Left kidney (tissue), 1 donor: ENCODE measurements at regions not wholly inside any gene's neighbourhood (a gene's known extent, or its start where the extent isn't known, plus 50 kb on each side); places are given as distances from the start of the nearest gene placed in this dataset.

Experiments used
- DNase-seq: peaks from one replicate; pipeline ENCODE4 v3.0.0-alpha.2; 2013

DNA sequence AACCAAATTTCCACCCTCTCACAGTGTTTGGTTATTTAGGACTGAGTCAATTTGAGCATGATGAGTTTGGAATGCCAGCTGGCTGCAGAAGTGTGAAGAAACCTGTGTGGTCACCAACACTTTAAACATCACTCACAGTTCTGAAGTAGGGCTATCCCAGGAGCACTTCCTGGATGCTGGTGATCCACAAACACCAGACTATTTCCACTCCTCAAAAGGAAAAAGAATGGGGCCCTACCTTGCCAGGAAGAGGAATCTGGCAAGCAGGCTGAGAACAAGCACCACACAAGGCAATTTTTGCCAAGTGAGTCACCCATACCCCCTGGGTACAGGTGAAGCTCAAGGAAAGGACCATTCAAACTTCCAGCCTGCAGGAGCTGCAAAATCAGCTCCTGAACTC, 294.2 kb upstream of the PTGER4 start:
- no peak for DNase-seq

DNA sequence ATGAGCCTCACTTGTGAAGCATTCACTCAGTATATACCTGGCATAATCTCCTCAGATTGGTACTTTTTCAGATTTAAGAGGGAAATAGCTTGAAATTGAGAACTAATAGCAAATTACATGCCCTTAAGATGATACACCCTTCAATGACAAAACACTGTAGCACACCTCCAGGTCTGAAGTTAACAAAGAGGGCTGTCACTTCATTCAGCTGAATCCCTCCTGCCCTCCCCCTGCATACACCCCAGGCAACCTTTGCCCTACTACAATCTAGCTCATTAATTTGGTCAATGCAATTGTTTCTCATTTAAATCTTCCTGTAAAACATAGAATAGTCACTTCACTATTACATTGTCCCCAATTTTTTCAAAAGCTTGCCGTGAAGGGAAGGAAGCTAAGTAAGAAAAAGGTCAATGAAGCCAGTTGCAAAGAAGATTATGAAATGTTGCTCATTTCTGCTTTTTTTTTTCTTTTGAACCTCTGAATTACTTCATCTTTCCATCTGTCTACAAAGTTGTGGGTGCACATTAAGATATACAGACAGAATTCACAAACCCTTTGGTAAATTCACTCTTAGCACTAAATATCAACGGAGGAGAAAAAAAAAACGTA, 294.8 kb upstream of the PTGER4 start:
- DNase-seq = no peak

DNA sequence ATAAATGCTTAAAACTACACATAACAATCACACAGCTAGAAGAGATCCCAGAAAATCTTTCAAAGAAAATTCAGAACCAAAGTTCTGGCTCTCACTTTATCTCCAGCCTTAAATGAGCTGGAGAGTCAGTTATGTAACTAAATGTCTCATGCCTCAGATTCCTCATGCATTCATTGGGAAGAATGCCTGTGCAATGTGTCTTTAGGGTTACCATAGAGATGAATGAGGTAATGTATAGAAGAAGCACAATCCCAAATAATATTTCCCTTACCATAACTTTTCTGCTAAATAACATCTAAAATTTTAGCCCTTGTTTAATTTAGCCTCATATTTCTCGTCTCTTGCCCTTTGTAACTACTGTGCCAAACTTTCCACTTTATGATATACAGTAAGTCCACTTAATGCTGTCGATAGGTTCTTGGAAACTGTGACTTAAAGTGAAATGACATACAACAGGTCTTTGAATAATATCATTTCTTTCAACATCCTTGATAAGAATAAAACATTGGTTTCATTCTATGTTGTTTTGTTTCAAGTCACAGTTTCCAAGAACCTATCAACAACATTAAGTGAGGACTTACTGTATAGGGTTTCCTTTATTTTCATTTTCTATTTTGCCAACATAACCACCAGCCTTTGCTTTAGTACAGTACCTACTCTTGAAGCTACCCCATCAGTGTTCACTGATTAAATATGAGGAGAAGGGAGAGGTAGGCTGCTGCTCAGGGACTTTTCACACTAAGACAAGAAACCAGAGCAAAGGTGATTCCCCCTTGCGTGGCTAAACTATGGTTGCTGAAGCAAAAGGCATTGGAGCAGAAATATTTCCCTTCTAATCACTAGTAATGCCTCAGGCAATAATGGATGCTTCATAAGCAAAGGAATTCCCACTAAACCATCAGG, 295.7 kb upstream of the PTGER4 start:
- no peak for DNase-seq

DNA sequence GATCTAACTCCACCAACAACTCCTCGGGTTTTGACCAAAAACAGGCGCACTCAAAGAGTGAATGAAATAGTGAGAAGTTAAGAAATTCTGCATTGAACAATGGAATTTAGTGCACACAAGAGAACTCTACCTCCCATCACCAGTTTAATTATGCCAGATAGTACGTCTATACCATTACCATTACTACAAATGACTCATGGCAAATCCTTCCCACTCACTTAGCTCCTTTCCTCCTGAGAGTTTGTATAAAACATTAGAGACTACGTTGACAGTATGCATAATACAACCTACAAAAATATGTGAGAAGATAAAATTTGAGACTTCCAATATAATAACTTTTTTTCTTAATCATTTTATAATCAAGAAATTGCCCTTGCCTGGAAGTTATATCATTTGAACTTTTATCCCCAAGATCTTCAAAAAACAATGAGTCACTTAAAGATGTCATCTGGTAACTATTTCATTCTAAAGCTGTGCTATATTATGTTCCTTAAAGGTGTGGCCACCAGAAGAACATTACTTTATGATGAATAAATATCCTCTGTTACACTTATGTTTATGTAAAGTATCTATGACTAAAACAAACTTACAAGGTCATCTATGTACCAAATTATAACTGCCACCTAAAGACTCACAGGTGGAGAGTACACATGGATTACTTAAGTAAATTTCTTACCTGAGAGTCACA, 297.9 kb upstream of the PTGER4 start:
- no peak for DNase-seq

DNA sequence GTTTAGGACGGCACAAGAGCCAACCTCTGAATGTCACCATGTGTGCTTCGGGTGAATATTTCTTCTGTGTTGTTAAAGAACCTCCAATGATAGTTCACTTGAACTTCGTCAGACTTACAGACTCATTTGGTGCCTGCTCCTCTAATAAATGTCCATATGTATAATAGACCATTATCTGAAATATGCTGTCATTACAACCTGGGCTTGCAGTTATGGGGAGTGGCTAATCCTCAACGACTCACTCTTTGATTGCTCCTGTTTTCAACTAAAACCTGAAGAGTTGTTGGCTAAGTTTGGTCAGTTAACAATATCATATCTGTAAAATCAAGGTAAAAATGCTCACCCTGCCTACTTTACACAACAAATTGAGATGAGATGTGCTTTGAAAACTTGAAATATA, 298.7 kb upstream of the PTGER4 start:
- DNase-seq = no peak

DNA sequence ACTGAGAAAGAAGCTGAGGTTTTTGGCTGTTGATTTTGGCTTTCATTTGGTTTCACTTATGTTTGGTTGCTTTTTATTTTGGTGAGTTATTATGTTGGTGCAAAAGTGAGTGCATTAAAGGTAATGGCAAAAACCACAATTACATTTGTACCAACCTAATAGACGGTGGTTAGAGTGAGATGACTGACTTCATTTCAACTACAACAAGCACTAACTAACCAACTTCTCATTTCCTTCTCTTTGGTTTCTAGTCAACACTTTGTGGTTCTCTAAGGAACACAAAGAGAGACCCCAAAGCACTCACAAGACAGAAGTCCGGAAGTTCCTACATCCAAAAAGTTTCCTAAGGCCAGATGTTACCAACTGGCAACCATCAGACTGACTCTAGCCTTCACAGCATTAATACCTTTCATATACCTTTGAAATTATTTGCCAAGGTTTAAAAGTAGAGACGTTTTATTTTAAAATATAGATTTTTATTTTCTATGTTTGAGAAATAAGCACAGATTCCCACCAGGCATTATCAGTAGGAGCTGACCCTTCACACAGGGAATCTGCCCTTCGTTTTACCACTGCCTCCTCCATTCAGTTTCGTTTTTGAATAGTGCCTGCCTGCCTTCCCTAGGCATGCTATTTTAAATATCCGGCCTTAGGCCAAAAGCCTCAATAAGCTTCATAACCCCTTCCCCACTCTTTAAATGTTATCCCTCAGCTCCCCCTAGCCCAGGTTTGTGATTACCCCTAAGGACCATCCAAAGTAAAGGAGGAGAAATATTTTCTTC, 301.1 kb upstream of the PTGER4 start:
- DNase-seq = no peak

DNA sequence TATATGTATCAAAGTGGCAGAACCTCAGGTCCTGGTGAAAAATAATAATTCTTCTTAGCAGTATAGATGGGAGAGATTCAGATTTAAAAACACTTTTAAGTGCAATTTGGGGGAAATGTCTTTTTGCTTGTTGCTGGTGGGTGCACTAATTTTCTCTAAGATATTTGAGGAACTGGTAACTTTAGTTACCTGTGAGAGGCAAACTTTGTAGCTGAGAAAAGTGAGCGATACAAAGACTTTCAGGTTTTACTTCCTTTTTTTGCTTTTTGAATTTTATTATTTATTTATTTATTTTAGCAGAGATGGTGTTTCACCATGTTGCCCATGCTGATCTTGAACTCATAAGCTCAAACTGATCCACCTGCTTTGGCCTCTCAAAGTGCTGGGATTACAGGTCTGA, 303.1 kb upstream of the PTGER4 start:
- DNase-seq = no peak

DNA sequence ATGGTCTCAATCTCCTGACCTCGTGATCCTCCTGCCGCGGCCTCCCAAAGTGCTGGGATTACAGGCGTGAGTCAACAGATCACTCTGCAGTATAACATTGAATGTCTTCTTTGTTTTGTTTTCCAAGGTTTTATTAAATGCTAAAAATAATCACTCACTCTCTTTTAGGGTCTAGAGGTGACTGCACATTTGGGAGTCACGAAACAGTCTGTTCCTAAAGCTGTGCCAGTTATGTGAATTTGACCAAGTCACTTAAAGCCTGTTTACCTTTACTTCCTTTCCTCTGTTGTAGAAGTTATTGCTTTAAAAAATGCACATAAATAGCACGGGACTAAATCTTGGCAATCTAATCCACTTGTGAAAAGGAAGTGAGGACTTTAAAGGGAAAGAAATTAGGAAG, 304.9 kb upstream of the PTGER4 start:
- DNase-seq = no peak

DNA sequence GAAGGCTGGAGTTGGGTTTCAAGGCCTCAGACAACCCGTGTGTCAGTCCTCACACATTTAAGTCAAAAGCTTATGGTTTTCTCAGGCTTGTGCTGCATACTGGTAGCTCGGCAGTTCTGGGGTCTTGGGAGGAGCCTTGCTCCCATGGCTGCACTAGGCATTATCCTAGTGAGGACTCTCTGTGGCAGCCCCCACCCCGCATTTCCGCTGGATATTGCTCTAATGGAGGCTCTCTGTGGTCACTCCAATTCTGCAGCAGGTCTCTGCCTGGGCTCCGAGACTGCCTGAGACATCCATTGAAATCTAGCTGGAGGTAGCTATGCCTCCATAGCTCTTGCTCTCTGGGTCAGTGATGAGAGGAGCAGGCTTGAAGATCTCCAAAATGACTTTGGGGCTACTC, 311.5 kb upstream of the PTGER4 start:
- no peak for DNase-seq

DNA sequence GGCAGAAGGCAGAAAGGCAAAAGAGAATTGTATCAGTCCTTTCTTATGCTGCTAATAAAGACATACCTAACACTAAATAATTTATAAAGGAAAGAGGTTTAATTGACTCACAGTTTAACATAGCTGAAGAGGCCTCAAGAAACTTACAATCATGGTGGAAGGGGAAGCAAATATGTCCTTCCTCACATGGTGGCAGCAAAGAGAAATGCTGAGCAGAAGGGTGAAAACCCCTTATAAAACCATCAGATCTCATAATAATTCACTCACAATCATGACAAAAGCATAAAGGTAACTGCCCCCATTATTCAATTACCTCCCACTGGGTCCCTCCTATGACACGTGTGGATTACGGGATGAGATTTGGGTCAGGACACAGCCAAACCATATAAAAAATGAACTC, 312.5 kb upstream of the PTGER4 start:
- no peak for DNase-seq

DNA sequence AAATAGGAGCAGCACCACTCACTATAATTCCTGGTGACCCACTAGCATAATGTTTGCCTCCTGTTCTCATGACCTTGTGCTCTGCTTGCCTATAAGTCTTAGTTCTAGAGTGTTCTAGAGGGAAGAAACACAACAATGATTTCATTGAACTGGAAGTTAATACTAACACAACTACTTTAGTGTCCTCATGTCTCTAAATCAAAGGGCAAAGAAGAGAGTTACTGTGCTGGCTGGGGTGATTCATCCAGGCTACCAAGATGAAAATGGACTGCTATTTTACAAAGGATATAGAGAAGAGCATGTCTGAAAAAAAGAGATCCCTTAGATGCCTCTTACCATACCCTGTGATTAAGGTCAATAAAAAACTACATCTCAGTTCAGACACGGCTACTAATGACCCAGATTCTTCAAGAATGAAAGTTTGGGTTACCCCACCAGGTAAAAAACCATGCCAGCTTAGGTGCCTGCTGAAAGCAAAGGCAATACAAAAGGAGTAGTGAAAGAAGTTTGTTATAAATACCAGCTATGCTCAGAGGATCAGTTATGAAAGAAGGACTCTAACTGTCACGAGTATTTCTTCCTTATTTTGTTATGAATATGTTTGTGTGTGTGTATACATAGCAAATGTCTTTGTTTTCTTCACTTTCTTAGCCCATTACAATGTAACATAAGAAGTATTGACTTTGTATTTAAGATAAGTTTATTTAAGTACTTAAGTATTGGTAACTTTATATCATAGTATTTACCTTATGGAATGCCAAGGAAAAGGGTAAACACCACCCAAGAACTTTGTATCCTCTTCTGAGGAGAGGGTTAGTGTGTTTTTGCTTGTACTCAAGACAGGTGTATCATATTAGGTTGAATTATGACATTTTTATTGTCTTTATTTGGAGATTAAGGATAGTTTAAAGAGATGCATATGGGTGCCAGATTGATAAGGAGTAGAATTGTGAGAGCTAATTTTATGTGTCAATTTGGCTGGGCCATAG, 314.1 kb upstream of the PTGER4 start:
- DNase-seq = no peak

DNA sequence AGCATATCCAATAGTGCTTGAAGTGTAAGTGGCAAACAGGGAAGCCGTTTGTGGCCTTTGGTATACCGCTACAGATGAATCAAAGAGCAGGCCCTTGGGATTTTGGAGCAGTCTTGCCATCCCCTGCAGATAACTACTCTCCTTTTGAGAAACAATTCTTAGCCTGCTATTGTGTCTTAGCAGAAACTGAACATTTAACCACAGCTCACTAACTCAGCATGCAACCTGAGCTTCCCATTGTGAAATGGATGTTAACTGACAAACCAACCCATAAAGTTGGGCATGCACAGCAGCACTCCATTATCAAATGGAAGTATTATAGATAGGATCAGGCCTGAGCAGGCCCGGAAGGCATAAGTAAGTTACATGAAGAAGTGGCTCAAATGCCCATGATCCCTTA, 315.3 kb upstream of the PTGER4 start:
- DNase-seq = no peak

DNA sequence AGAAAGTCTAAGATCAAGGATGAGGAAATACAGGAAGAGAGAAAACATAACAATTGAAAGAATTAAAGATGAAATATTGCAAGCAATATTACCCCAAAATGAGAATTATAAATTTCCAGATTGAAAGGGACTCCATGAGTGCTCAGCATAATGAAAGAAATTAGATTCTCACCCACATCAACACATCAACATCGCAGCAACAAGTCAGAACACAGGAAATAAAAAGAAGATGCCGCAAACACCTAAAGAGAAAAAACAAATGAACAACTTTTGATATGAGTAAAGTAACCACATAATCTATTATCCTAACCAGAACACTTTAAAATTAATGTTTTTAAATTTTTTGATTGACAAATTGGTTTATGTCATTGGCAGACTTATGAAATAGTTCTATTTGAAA, 318.3 kb upstream of the PTGER4 start:
- DNase-seq = no peak

DNA sequence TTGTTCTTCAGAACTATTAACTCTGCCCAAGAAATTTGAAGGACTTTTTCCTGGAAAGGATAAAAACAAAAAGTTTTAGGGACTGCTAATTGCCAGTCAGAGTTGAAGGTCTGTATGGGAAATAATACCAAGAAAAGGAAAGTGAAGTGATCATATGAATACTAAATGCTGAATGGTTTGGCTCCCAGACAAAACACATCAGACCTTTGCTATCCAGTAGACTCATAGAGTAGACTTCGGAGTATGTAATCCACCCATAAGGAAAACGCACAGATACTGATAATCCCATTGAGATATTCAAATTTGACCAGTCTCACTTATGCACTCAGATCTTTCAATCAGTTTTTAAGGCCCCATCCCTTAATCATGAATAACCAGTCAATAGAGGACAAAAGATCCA, 319.0 kb upstream of the PTGER4 start:
- DNase-seq = no peak

DNA sequence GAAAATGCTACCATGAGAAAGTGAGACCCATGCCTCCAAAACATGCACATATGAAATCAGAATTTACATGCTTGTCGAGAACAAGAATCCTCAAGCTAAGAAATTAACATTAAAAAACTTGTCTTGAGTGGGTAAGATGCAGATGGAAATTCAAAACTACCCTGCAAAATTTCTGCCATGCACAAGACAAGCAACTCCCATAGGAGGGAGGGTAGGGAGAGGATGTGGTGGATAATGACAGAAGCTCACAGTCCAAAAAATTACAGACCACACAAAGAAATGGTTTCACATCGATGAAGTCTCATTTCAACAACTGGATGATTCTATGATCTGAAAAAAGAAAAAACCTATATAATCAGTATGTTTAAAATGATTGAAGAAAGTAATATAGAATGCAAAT, 319.9 kb upstream of the PTGER4 start:
- DNase-seq = no peak

DNA sequence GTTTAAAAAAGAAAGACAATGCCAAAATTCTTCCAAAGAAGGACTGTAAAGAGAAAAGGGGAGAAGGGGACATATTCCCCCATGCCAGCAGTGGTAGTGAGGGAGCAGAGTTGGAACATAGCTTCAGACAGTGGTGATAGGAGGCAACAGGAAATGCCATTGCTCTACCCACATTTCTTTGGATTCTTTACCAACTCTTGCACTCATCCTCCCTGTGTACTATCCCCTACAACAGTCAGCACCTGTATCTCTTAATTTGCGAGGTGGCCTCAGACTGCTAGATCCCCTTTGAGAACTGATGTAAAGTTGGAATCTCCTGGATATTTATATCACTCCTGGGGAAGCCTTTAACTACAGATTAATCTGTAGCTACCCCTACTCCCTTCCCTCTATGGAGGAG, 320.6 kb upstream of the PTGER4 start:
- no peak for DNase-seq

DNA sequence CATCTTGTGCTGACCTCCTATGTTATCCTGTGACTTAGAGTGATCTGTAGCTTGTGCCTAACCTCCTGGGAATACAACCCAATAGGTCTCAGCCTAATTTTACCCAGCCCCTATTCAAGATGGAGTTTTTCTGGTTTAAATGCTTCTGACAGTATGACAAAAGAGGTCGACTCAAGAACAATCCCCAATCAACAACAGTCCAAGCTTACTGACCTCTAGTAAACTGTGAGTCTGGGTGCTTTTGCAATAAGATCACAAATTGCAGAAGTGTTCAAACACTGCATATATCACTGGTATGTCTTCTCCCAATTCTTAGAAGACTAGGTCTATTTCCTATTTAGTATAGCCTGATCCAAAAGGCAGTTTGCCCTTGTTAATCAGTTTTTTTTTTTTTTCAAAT, 323.5 kb upstream of the PTGER4 start:
- no peak for DNase-seq

DNA sequence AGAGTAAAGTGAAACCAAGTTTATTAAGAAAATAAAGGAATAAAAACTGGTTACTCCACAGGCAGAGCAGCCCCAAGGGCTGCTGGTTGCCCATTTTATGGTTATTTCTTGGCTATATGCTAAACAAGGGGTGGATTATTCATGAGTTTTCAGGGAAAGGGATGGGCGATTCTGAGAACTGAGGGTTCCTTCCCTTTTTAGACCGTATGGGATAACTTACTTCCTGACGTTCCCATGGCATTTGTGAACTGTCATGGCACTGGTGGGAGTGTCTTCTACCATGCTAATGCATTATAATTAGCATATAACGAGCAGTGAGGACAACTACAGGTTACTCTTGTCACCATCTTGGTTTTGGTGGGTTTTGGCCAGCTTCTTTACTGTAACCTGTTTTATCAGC, 323.9 kb upstream of the PTGER4 start:
- no peak for DNase-seq

DNA sequence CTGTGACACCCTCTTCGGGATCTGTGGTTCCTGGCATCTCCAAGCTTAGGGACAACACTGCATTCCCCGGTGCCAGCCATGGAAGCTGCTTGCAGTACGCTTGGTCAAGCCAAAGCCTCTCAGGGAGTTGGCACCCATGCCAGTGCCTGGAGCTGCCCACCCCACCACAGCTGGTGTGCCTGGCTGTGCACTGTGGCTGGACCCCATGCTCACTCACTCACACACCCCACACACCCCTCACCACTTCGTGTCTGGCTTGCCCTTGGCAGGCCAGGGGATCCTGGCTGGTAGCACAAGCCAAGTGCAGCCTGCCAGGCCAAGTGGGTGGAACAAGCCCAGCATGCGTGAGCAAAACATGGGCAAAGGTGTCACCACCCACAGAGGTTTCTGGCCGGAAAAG, 324.5 kb upstream of the PTGER4 start:
- DNase-seq = no peak

DNA sequence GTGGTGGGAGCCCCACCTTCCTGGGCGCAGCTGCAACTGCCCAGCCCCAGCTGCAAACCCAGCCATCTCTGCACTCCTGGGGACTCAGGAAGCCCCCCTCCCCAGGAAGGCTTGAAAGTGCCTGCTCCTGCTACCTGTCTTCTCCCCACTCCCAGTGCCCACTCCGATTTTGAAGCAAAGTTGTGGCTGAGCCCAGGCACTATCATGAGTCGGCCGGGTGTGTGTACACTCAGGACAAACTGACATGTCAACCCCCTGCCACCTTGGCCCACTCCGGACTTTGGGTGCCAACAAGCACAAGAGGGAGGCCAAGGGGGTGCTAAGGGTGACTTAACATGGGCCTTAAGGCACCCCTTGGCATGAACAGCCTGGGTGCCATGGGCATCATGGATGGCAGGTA, 325.5 kb upstream of the PTGER4 start:
- no peak for DNase-seq

DNA sequence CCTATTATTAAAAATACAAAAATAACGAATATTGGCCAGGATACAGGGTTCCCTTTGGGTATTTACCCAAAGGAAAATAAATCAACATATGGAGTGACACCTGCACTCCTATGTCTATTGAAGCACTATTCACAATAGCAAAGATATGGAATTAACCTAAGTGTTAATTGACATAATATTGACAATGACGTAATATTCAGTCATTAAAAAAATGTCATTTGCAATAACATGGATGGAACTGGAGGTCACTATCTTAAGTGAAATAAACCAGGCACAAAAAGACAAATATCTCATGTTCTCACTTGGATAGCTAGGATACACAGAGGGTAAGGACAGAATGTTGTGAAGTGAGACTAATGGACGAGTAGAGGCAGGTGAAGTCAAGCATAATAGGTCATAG, 326.3 kb upstream of the PTGER4 start:
- DNase-seq = no peak
